ENCODE measurements at regions not wholly inside any gene's neighbourhood (a gene's known extent, or its start where the extent isn't known, plus 50 kb on each side); places are given as distances from the start of the nearest gene placed in this dataset.

GRCh38 chr1:81337226-81337625 lies 463.5 kb upstream of the ADGRL2 start:
- TF ChIP-seq CTCF (IDR thresholded peaks at IDR 0.05; ENCODE audit: insufficient read depth, low read length) (no peak), GABPA (IDR thresholded peaks at IDR 0.05; ENCODE audit: low read depth) (no peak), REST (IDR thresholded peaks at IDR 0.05; ENCODE audit: insufficient replicate concordance, low read depth) (no peak), POLR2AphosphoS5 (IDR thresholded peaks at IDR 0.05; ENCODE audit: low read depth) (no peak), SPI1 (IDR thresholded peaks at IDR 0.05; ENCODE audit: borderline replicate concordance, low read depth) (no peak)
